OCI-LY3 (cell line): ENCODE measurements at regions not wholly inside any gene's neighbourhood (a gene's known extent, or its start where the extent isn't known, plus 50 kb on each side); places are given as distances from the start of the nearest gene placed in this dataset.

ENCODE experiments used
- H2AFZ ChIP-seq: fragments of 200-600, 300-600 bp; shearing (Covaris generic); 2 replicates; pipeline ENCODE4 v1.6.0; 2014; ENCODE audit warnings: antibody characterized with exemption, low read depth, low read length
- H3K27ac ChIP-seq: fragments of 200-600, 300-600 bp; sonication (generic); 2 replicates; pipeline ENCODE4 v1.5.1; 2014; ENCODE audit warnings: mild to moderate bottlenecking, low read length, moderate library complexity, mixed read lengths
- H3K27me3 ChIP-seq: fragments of 200-600, 300-600 bp; sonication (generic); 2 replicates; pipeline ENCODE4 v1.6.1; 2014; ENCODE audit warnings: low read depth, low read length, mixed read lengths
- H3K36me3 ChIP-seq: fragments of 200-600, 300-600 bp; sonication (generic); replicated peaks from 2 replicates; pipeline ENCODE3; 2014; ENCODE audit warnings: low read depth, low read length, mixed read lengths
- H3K4me1 ChIP-seq: fragments of 300-600, 200-600 bp; sonication (generic); 2 replicates; pipeline ENCODE4 v1.6.1; 2014; ENCODE audit warnings: low read length, mixed read lengths
- H3K4me2 ChIP-seq: fragments of 200-600, 300-600 bp; sonication (generic); 2 replicates; pipeline ENCODE4 v1.6.1; 2014; ENCODE audit warnings: low read length, mixed read lengths
- H3K4me3 ChIP-seq: fragments of 300-600, 200-600 bp; sonication (generic); 2 replicates; pipeline ENCODE4 v1.5.1; 2014; ENCODE audit warnings: antibody characterized with exemption, mild to moderate bottlenecking, low read length, moderate library complexity
- H3K79me2 ChIP-seq: fragments of 300-600, 200-600 bp; shearing (Covaris generic); 2 replicates; pipeline ENCODE4 v1.6.1; 2014; ENCODE audit warnings: mild to moderate bottlenecking, low read length, mixed read lengths
- H3K9ac ChIP-seq: fragments of 300-600, 200-600 bp; shearing (Covaris generic); 2 replicates; pipeline ENCODE4 v1.6.0; 2014; ENCODE audit warnings: mild to moderate bottlenecking, low read length, moderate library complexity
- H3K9me3 ChIP-seq: fragments of 200-600, 300-600 bp; shearing (Covaris generic); 2 replicates; pipeline ENCODE4 v1.6.1; 2014; ENCODE audit warnings: low read length, mixed read lengths; ENCODE audit not compliant: insufficient read depth
- H4K20me1 ChIP-seq: fragments of 200-600, 300-600 bp; sonication (generic); 2 replicates; pipeline ENCODE4 v1.6.1; 2016; ENCODE audit warnings: low read length, mixed read lengths; ENCODE audit not compliant: insufficient read depth
- EZH2phosphoT487 ChIP-seq: fragments of 200-600 bp; shearing (Covaris generic); IDR thresholded peaks from 2 replicates; pipeline ENCODE4 v1.6.1; 2018; ENCODE audit warnings: antibody characterized with exemption, mixed run types, low read depth
- TF ChIP-seq, protein P1 (sequence below): fragments of 200-600, 300-600 bp; sonication (generic); IDR thresholded peaks from 2 replicates; pipeline ENCODE4 v1.5.1; 2014; ENCODE audit warnings: antibody characterized with exemption, low read length, low read depth

DNA sequence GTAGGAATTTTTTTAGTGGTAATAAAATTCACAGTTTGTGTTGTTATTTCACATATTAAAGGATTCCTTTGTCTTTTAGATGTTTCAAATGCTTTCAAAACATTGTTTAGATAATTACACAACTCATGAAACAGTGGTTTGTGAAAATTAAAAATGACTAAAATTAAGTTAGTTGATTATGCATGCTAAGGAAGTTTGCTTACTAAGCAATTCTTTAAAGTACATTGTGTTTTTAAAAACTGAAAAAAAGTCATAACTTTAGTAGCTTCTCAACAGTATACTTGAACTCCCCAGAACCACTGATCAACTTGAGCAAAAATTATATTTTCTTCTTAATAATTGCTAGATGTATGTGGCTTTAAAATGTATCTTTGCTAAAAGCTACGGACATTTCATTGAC, 298.4 kb upstream of the MC4R start:
- no peaks in the 10 kb centered on the region for H3K36me3 ChIP-seq
- H3K4me2 ChIP-seq = no peak overlapping the region
- no peak overlapping the region for H3K9ac ChIP-seq
- no peaks in the 10 kb centered on the region for H3K79me2 ChIP-seq
- no peaks in the 10 kb centered on the region for H4K20me1 ChIP-seq
- no peaks in the 10 kb centered on the region for H3K9me3 ChIP-seq
- H2AFZ ChIP-seq = no peak overlapping the region
- H3K27ac ChIP-seq = no peak overlapping the region
- no peaks in the 10 kb centered on the region for H3K27me3 ChIP-seq
- TF ChIP-seq EZH2phosphoT487 = no peak
- TF ChIP-seq, protein P1, sequence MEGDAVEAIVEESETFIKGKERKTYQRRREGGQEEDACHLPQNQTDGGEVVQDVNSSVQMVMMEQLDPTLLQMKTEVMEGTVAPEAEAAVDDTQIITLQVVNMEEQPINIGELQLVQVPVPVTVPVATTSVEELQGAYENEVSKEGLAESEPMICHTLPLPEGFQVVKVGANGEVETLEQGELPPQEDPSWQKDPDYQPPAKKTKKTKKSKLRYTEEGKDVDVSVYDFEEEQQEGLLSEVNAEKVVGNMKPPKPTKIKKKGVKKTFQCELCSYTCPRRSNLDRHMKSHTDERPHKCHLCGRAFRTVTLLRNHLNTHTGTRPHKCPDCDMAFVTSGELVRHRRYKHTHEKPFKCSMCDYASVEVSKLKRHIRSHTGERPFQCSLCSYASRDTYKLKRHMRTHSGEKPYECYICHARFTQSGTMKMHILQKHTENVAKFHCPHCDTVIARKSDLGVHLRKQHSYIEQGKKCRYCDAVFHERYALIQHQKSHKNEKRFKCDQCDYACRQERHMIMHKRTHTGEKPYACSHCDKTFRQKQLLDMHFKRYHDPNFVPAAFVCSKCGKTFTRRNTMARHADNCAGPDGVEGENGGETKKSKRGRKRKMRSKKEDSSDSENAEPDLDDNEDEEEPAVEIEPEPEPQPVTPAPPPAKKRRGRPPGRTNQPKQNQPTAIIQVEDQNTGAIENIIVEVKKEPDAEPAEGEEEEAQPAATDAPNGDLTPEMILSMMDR = no peak
- H3K4me1 ChIP-seq = 0 out of 2 replicates have a peak, but pooled peaks cover 2% of the 10 kb centered on the region
- H3K4me3 ChIP-seq = no peak overlapping the region

- Histone ChIP-seq H3K9ac (no peak overlapping the region), H3K4me3 (no peak overlapping the region), H3K9me3 (no peaks in the 10 kb centered on the region), H4K20me1 (no peaks in the 10 kb centered on the region), H3K36me3 (no peaks in the 10 kb centered on the region), H3K79me2 (no peaks in the 10 kb centered on the region), H3K4me1 (no peaks in the 10 kb centered on the region), H3K4me2 (no peak overlapping the region), H3K27me3 (peaks cover 11% of the 10 kb centered on the region), H3K27ac (no peak overlapping the region), H2AFZ (no peak overlapping the region)
- TF ChIP-seq, protein P1 = no peak
- no peak for TF ChIP-seq EZH2phosphoT487
These were observed 302.6 kb upstream of the MC4R start for GRCh38 chr18:60675126-60675525.

GRCh38 chr18:60675801-60676200, 303.2 kb upstream of the MC4R start:
- TF ChIP-seq, protein P1 = no peak
- TF ChIP-seq EZH2phosphoT487 = no peak
- no peak overlapping the region for H3K4me3 ChIP-seq
- no peak overlapping the region for H3K4me2 ChIP-seq
- H3K27me3 ChIP-seq = peaks cover 11% of the 10 kb centered on the region
- no peak overlapping the region for H3K27ac ChIP-seq
- no peaks in the 10 kb centered on the region for H3K4me1 ChIP-seq
- no peak overlapping the region for H3K9ac ChIP-seq
- H2AFZ ChIP-seq = no peak overlapping the region
- no peaks in the 10 kb centered on the region for H4K20me1 ChIP-seq
- no peaks in the 10 kb centered on the region for H3K9me3 ChIP-seq
- H3K36me3 ChIP-seq = no peaks in the 10 kb centered on the region
- H3K79me2 ChIP-seq = no peaks in the 10 kb centered on the region

DNA sequence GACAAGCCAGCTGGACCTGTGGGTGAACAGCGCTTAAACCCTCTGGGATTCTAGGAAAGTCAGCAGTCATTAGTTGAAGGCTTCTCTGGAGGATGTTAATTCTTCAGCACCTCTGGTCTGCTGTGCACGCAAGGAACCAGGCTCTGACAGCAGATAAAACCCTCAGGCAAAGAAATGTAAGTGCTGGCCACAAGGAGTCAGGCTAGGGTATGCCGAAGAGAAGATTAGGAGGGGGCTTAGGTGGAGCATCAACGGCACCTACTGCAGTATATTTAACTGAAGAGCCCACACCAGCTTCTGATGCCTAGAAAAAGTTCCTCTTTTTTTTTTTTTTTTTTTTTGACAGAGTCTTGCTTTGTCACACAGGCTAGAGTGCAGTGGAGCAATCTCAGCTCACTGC, 304.2 kb upstream of the MC4R start:
- Histone ChIP-seq H3K9ac (no peak overlapping the region), H4K20me1 (no peaks in the 10 kb centered on the region), H2AFZ (no peak overlapping the region), H3K4me3 (no peak overlapping the region), H3K79me2 (no peaks in the 10 kb centered on the region), H3K9me3 (no peaks in the 10 kb centered on the region), H3K27ac (no peak overlapping the region), H3K4me1 (no peaks in the 10 kb centered on the region), H3K27me3 (peaks cover 11% of the 10 kb centered on the region), H3K4me2 (no peak overlapping the region), H3K36me3 (no peaks in the 10 kb centered on the region)
- TF ChIP-seq, protein P1 = peak; percentile 31; the same call in 1 of the 2 replicates
- TF ChIP-seq EZH2phosphoT487 = no peak
